Body of pancreas (tissue), 4 donors: ENCODE measurements at regions not wholly inside any gene's neighbourhood (a gene's known extent, or its start where the extent isn't known, plus 50 kb on each side); places are given as distances from the start of the nearest gene placed in this dataset.

Experiments
- ATAC-seq: fragments of 150-250 bp; one replicate; pipeline ENCODE4 v1.9.1; 2016
- DNase-seq, 4 donors: peaks; one replicate each; pipeline ENCODE4 v3.0.0-alpha.2; 2019
- H3K27ac ChIP-seq, 4 donors: fragments of 200-600 bp; sonication (generic); 1 replicate in 3 of 4; 2 replicates in 1 of 4; pipeline versions ENCODE4 v1.5.1 to v1.6.1; 2016 to 2019; ENCODE audit warnings: mild to moderate bottlenecking in 1 of 4, mixed read lengths in 1 of 4, moderate library complexity in 1 of 4
- H3K27me3 ChIP-seq, 2 donors: fragments of 200-600 bp; sonication (generic); one replicate each; pipeline ENCODE4 v1.6.0; 2016; ENCODE audit warnings: mild to moderate bottlenecking in 1 of 2
- H3K36me3 ChIP-seq, 2 donors: fragments of 200-600 bp; sonication (generic); replicated peaks in 1 of 2; 2 replicates each; pipeline ENCODE4 v1.5.1; 2016; ENCODE audit warnings: low read depth in 2 of 2; ENCODE audit not compliant: insufficient read depth in 1 of 2
- H3K4me1 ChIP-seq: fragments of 200-600 bp; sonication (generic); one replicate; pipeline ENCODE4 v1.6.0; 2016
- H3K4me3 ChIP-seq, 2 donors: fragments of 200-600 bp; sonication (generic); 1 replicate in 1 of 2; 2 replicates in 1 of 2; pipeline ENCODE4 v1.5.1; 2016 to 2019
- H3K9me3 ChIP-seq, 3 donors: fragments of 200-600 bp; sonication (generic); 1 replicate in 2 of 3; 2 replicates in 1 of 3; pipeline ENCODE4 v1.5.1; 2016
- POLR2A ChIP-seq, 3 donors: fragments of 450-650 bp; IDR thresholded peaks; one replicate each; pipeline ENCODE4 v1.6.1; 2016; ENCODE audit warnings: antibody characterized with exemption in 3 of 3, mild to moderate bottlenecking in 2 of 3
- WGBS, 2 donors: methylation state at CpG; one replicate each; pipeline ENCODE4 v1.1.5; 2017; 5-methylcytosine and 5-hydroxymethylcytosine counted together
- intact Hi-C: fragments of 100-400 bp; cut with DNase I; formaldehyde crosslinking; loops from one replicate; pipeline ENCODE4 v1.15.1; 2023
- TF ChIP-seq, protein P1 (sequence below), 7 experiments: fragments of 450-650 bp in 4 of 7; fragments of 200-600 bp in 3 of 7; sonication (generic) in 3 of 7; IDR thresholded peaks; one replicate each; pipeline ENCODE4 v1.5.1; 2016 to 2019; ENCODE audit warnings: antibody characterized with exemption in 7 of 7

DNA sequence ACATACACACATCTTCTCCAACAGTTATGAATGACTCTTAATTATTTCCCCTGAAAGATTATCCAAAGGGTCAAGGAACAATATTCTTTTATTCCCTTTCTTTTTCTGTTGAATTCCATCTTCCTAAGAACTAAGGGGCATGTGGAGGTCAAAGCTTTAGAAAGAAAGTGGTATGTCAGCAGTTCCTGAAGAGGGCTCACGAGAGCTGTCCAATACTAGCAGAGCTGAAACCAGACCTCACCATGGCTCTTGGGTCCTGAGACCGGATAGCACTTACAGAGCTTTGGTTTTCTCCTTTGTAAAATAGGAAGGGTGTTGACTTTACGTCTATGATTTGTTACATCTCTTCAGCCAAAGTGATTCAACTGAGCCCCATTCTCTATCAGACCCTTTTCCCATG lies 109.8 kb upstream of the FREM2 start:
- ATAC-seq (no peak), DNase-seq (peak in 1 of 4 donors; percentile 7)
- H3K4me1 ChIP-seq = no peaks in the 10 kb centered on the region
- H3K36me3 ChIP-seq = no peaks in the 10 kb centered on the region
- no peak overlapping the region for H3K27ac ChIP-seq
- H3K9me3 ChIP-seq = no peaks in the 10 kb centered on the region
- no peak overlapping the region for H3K4me3 ChIP-seq
- no peaks in the 10 kb centered on the region for H3K27me3 ChIP-seq
- intact Hi-C loops = no loop called here
- 74 to 80% methylated on average over 3 of the region's 3 CpGs for WGBS, 2 donors
- TF ChIP-seq, protein P1, sequence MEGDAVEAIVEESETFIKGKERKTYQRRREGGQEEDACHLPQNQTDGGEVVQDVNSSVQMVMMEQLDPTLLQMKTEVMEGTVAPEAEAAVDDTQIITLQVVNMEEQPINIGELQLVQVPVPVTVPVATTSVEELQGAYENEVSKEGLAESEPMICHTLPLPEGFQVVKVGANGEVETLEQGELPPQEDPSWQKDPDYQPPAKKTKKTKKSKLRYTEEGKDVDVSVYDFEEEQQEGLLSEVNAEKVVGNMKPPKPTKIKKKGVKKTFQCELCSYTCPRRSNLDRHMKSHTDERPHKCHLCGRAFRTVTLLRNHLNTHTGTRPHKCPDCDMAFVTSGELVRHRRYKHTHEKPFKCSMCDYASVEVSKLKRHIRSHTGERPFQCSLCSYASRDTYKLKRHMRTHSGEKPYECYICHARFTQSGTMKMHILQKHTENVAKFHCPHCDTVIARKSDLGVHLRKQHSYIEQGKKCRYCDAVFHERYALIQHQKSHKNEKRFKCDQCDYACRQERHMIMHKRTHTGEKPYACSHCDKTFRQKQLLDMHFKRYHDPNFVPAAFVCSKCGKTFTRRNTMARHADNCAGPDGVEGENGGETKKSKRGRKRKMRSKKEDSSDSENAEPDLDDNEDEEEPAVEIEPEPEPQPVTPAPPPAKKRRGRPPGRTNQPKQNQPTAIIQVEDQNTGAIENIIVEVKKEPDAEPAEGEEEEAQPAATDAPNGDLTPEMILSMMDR (IDR thresholded peaks at IDR 0.05) = peak in 1 of 7 experiments; percentile 24
- TF ChIP-seq POLR2A (IDR thresholded peaks at IDR 0.05) = no peak

DNA sequence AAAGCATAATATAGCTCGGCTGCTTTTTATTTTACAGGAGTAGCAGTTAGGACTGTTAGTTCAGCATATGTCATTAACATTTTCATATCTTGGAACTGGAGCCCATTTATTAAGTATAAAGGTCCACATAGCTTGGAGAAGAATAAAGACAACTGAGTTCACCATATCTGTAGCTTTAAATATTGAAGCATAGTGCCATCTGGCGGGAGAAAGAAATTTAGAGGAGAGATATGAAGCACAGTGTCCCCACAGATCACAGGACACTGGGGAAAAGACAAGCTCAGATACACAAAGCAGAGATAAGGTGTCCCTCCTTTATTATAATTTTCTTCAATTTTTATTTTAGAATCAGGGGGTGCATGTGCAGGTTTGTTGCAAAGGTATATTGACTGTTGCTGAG lies 104.7 kb upstream of the FREM2 start:
- no peaks in the 10 kb centered on the region for H3K9me3 ChIP-seq
- DNase-seq (peak; percentile 8 to 43 (median 15)), ATAC-seq (peak; percentile 77)
- intact Hi-C loops = no loop called here
- H3K4me1 ChIP-seq = no peaks in the 10 kb centered on the region
- WGBS, 2 donors = 9 to 10% methylated on average over 2 of the region's 2 CpGs
- no peaks in the 10 kb centered on the region for H3K27me3 ChIP-seq
- H3K4me3 ChIP-seq = no peak overlapping the region
- TF ChIP-seq, protein P1 (IDR thresholded peaks at IDR 0.05) = peak in 6 of 7 experiments; percentile 41 to 54 (median 48)
- no peak for TF ChIP-seq POLR2A (IDR thresholded peaks at IDR 0.05)
- no peak overlapping the region for H3K27ac ChIP-seq
- no peaks in the 10 kb centered on the region for H3K36me3 ChIP-seq

DNA sequence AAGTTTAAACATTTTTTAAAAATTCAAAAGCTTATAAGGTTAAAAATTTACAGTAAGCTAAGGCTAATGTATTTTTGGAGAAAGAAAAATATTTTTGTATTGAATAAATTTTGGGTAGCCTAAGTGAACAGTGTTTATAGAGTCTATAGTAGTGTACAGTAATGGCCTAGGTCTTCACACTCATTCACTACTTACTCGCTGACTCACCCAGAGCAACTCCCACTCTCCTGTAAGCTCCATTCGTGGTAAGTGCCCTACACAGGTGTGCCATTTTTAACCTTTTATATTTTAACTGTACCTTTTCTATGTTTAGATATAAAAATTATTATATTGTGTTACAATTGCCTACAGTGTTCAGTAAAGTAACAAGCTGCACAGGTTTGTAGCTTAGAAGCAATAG lies 96.6 kb upstream of the FREM2 start:
- Histone ChIP-seq H3K9me3 (no peaks in the 10 kb centered on the region), H3K4me3 (no peak overlapping the region), H3K27me3 (no peaks in the 10 kb centered on the region), H3K4me1 (no peaks in the 10 kb centered on the region), H3K36me3 (no peaks in the 10 kb centered on the region), H3K27ac (no peak overlapping the region)
- TF ChIP-seq, protein P1 (IDR thresholded peaks at IDR 0.05) = no peak
- no peak for TF ChIP-seq POLR2A (IDR thresholded peaks at IDR 0.05)
- no peak for ATAC-seq
- intact Hi-C loops = no loop called here
- 81 to 83% methylated on average over 2 of the region's 2 CpGs for WGBS, 2 donors
- DNase-seq = no peak

DNA sequence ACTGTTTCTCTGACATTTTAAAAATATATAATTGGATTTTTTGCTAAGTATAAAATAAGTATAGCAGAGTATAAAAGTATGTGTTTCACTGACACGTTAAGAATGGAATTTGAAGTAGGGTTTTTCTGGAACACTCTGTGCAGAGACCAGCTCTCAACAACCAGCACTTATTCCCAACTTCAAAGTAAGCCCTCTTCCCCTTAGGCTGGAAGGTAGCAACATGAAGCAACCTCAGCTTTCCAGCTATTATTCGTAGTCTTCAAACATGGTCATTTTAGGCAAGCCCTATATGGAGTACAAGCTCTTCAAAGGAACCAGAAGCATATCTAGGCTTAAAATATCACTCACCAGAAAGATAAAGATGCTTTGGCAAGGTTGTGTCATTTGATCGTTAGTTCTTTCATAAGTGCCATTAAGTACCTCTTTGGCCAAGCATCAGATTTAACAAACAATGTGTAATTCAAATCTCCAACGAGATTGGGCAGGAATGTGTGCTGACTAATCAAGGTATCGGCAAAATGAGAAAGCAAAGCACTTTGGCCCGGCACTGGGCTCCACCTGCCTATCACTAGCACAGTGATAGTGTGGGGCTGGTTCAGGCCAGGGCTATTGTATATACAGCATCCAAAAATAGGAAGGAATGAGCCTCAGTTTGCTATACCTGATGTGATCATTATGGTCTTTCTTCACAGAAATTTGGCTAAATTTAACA lies 95.9 kb upstream of the FREM2 start:
- TF ChIP-seq POLR2A (IDR thresholded peaks at IDR 0.05) = no peak
- TF ChIP-seq, protein P1 (IDR thresholded peaks at IDR 0.05) = no peak

DNA sequence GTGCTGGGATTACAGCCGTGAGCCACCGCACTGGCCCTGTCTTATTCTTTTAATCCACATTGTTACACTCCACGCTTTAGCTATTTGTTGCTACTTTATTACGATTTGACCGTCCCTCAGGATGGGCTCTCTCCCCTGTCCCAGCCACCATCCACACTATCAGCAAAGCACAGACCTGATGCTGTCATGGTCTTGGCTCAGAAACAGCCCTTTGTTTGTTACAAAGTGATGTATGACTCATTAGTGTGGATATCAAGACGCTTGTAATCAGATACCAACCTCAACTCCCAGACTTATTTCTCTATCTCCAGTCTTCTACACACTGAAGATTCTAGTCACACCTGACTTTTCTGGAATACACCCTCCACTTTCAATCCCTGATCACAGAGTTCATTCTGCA lies 84.6 kb upstream of the FREM2 start:
- no peak for ATAC-seq
- intact Hi-C loops = no loop called here
- DNase-seq = no peak
- TF ChIP-seq, protein P1 (IDR thresholded peaks at IDR 0.05) = no peak
- no peak for TF ChIP-seq POLR2A (IDR thresholded peaks at IDR 0.05)
- Histone ChIP-seq H3K4me3 (no peak overlapping the region), H3K27me3 (no peaks in the 10 kb centered on the region), H3K4me1 (no peaks in the 10 kb centered on the region), H3K27ac (no peak overlapping the region), H3K9me3 (no peaks in the 10 kb centered on the region), H3K36me3 (no peaks in the 10 kb centered on the region)
- WGBS, 2 donors = 71% methylated on average over 6 of the region's 6 CpGs

More for the DNA sequence above, 95.9 kb upstream of the FREM2 start:
- no peaks in the 10 kb centered on the region for H3K4me1 ChIP-seq
- intact Hi-C loops = no loop called here
- no peak overlapping the region for H3K4me3 ChIP-seq
- no peak overlapping the region for H3K27ac ChIP-seq
- WGBS, 2 donors = 27 to 28% methylated on average over 6 of the region's 6 CpGs
- no peaks in the 10 kb centered on the region for H3K36me3 ChIP-seq
- ATAC-seq (peak; percentile 47), DNase-seq (peak in 2 of 4 donors; percentile 10 to 14)
- H3K27me3 ChIP-seq = no peaks in the 10 kb centered on the region
- H3K9me3 ChIP-seq = no peaks in the 10 kb centered on the region
